Body of pancreas (tissue), 4 donors: ENCODE measurements at regions not wholly inside any gene's neighbourhood (a gene's known extent, or its start where the extent isn't known, plus 50 kb on each side); places are given as distances from the start of the nearest gene placed in this dataset.
"Not testable (repeated sequence)": the region's sequence is repeated elsewhere in the genome, so short reads cannot be mapped to it uniquely, and the experiment has no call there.

Experiments
- ATAC-seq: fragments of 150-250 bp; one replicate; pipeline ENCODE4 v1.9.1; 2016
- DNase-seq, 4 donors: peaks; one replicate each; pipeline ENCODE4 v3.0.0-alpha.2; 2019
- H3K27ac ChIP-seq, 4 donors: fragments of 200-600 bp; sonication (generic); 1 replicate in 3 of 4; 2 replicates in 1 of 4; pipeline versions ENCODE4 v1.5.1 to v1.6.1; 2016 to 2019; ENCODE audit warnings: mild to moderate bottlenecking in 1 of 4, mixed read lengths in 1 of 4, moderate library complexity in 1 of 4
- H3K27me3 ChIP-seq, 2 donors: fragments of 200-600 bp; sonication (generic); one replicate each; pipeline ENCODE4 v1.6.0; 2016; ENCODE audit warnings: mild to moderate bottlenecking in 1 of 2
- H3K36me3 ChIP-seq, 2 donors: fragments of 200-600 bp; sonication (generic); replicated peaks in 1 of 2; 2 replicates each; pipeline ENCODE4 v1.5.1; 2016; ENCODE audit warnings: low read depth in 2 of 2; ENCODE audit not compliant: insufficient read depth in 1 of 2
- H3K4me1 ChIP-seq: fragments of 200-600 bp; sonication (generic); one replicate; pipeline ENCODE4 v1.6.0; 2016
- H3K4me3 ChIP-seq, 2 donors: fragments of 200-600 bp; sonication (generic); 1 replicate in 1 of 2; 2 replicates in 1 of 2; pipeline ENCODE4 v1.5.1; 2016 to 2019
- H3K9me3 ChIP-seq, 3 donors: fragments of 200-600 bp; sonication (generic); 1 replicate in 2 of 3; 2 replicates in 1 of 3; pipeline ENCODE4 v1.5.1; 2016
- POLR2A ChIP-seq, 3 donors: fragments of 450-650 bp; IDR thresholded peaks; one replicate each; pipeline ENCODE4 v1.6.1; 2016; ENCODE audit warnings: antibody characterized with exemption in 3 of 3, mild to moderate bottlenecking in 2 of 3
- WGBS, 2 donors: methylation state at CpG; one replicate each; pipeline ENCODE4 v1.1.5; 2017; 5-methylcytosine and 5-hydroxymethylcytosine counted together
- intact Hi-C: fragments of 100-400 bp; cut with DNase I; formaldehyde crosslinking; loops from one replicate; pipeline ENCODE4 v1.15.1; 2023
- TF ChIP-seq, protein P1 (sequence below), 7 experiments: fragments of 450-650 bp in 4 of 7; fragments of 200-600 bp in 3 of 7; sonication (generic) in 3 of 7; IDR thresholded peaks; one replicate each; pipeline ENCODE4 v1.5.1; 2016 to 2019; ENCODE audit warnings: antibody characterized with exemption in 7 of 7

DNA sequence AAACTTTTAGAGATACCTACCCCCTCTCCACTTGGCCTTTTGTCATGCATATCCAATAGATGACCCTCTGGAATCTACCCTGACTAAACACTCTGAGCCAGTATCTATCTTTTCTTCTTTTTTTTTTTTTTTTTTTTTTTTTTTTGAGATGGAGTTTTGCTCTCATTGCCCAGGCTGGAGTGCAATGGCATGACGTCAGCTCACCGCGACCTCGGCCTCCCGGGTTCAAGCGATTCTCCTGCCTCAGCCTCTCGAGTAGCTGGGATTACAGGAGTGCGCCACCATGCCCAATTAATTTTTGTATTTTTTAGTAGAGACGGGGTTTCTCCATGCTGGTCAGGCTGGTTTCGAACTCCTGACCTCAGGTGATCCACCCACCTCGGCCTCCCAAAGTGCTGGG, 50.8 kb upstream of the GRIN2B start:
- H3K9me3 ChIP-seq, H3K27ac ChIP-seq, H3K4me1 ChIP-seq, H3K4me3 ChIP-seq, ATAC-seq, DNase-seq, H3K27me3 ChIP-seq, H3K36me3 ChIP-seq, intact Hi-C loops: not testable (repeated sequence)
- 70 to 71% methylated on average over 7 to 11 of the region's 11 CpGs for WGBS, 2 donors

DNA sequence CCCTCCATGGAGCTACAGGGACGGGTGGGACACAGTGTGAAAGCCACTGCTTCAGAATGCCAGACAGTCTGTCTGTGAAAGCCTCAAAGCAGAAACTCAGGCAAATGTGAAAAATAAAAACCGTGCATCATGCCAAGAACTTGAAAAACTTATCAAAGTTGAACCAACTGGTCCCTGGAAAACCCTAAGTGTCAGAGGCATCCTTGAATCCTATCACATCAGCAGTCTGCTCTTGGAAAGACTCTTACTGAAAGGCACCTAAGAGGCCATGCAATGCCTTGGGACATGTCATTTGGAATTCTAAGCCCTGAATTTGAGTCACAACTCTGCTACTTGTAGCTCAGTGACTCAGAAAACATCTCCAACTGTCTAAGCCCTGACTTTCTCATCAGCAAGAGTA, 62.4 kb upstream of the GRIN2B start:
- ATAC-seq, result no peak
- WGBS, 2 donors, result 18 to 29% methylated on average over 2 of the region's 2 CpGs
- Histone ChIP-seq H3K9me3 (no peaks in the 10 kb centered on the region), H3K27me3 (no peaks in the 10 kb centered on the region), H3K4me1 (no peaks in the 10 kb centered on the region), H3K27ac (no peak overlapping the region), H3K4me3 (no peak overlapping the region), H3K36me3 (no peaks in the 10 kb centered on the region)
- intact Hi-C loops, result no loop called here
- TF ChIP-seq POLR2A (IDR thresholded peaks at IDR 0.05), result no peak
- TF ChIP-seq, protein P1, sequence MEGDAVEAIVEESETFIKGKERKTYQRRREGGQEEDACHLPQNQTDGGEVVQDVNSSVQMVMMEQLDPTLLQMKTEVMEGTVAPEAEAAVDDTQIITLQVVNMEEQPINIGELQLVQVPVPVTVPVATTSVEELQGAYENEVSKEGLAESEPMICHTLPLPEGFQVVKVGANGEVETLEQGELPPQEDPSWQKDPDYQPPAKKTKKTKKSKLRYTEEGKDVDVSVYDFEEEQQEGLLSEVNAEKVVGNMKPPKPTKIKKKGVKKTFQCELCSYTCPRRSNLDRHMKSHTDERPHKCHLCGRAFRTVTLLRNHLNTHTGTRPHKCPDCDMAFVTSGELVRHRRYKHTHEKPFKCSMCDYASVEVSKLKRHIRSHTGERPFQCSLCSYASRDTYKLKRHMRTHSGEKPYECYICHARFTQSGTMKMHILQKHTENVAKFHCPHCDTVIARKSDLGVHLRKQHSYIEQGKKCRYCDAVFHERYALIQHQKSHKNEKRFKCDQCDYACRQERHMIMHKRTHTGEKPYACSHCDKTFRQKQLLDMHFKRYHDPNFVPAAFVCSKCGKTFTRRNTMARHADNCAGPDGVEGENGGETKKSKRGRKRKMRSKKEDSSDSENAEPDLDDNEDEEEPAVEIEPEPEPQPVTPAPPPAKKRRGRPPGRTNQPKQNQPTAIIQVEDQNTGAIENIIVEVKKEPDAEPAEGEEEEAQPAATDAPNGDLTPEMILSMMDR (IDR thresholded peaks at IDR 0.05), result no peak
- DNase-seq, result no peak

DNA sequence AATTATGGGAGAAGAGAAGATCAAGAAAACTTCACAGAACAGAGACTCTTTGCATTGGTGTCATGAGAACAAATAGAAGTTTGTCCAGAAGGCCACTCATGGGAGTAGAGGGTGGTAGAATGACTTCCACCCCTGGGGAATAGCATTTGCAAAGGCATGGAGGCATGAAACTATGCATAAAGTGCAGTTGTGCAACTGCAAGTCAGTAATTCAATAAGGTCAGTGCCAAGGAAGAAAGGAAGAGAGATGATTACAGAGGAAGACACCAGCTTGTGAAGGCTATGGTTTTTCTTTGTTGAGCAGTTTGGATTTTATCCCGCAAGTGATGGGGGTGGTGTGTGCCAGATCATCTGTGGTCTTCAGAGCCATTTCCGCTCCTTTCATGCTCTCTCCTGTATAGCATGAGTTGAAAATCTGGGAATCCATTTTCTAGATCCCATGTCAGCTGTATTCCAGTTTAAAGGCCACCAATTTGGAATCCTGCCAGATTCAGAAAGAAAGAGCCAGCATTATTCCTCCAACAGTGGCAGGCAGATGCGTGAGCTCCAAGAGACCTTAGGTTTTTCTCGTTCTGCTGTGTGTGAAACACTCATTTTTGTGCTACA, 67.6 kb upstream of the GRIN2B start:
- Histone ChIP-seq H3K27me3 (no peaks in the 10 kb centered on the region), H3K27ac (no peak overlapping the region), H3K36me3 (no peaks in the 10 kb centered on the region), H3K4me3 (no peak overlapping the region), H3K4me1 (no peaks in the 10 kb centered on the region), H3K9me3 (no peaks in the 10 kb centered on the region)
- 60 to 67% methylated on average over 4 of the region's 4 CpGs for WGBS, 2 donors
- intact Hi-C loops, result no loop called here
- TF ChIP-seq POLR2A (IDR thresholded peaks at IDR 0.05), result no peak
- TF ChIP-seq, protein P1 (IDR thresholded peaks at IDR 0.05), result no peak
- ATAC-seq (no peak), DNase-seq (no peak)

DNA sequence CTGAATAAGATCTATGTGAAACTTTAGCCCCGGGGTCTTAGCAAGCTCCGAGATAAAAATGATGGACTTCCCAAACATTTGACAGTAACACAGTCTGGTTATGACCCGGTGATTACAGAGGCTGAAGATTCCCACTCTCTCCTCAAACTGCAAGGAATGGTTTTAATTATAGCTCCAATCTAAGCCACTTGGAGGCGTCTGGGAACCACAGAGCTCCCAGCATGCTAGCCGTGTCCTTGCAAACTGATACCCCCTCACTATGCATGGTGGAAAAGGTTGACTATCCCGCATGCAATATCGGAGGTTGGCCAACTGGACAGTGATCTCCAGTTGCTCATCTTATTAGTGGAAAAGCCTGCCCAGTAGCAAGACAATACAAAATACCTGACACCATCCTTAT, 76.5 kb upstream of the GRIN2B start:
- DNase-seq, result no peak
- no peak overlapping the region for H3K4me3 ChIP-seq
- no peaks in the 10 kb centered on the region for H3K9me3 ChIP-seq
- intact Hi-C loops, result no loop called here
- TF ChIP-seq, protein P1 (IDR thresholded peaks at IDR 0.05), result no peak
- no peak for TF ChIP-seq POLR2A (IDR thresholded peaks at IDR 0.05)
- no peaks in the 10 kb centered on the region for H3K36me3 ChIP-seq
- no peak overlapping the region for H3K27ac ChIP-seq
- ATAC-seq, result no peak
- H3K4me1 ChIP-seq, result no peaks in the 10 kb centered on the region
- no peaks in the 10 kb centered on the region for H3K27me3 ChIP-seq
- WGBS, 2 donors, result 47 to 50% methylated on average over 7 of the region's 7 CpGs

DNA sequence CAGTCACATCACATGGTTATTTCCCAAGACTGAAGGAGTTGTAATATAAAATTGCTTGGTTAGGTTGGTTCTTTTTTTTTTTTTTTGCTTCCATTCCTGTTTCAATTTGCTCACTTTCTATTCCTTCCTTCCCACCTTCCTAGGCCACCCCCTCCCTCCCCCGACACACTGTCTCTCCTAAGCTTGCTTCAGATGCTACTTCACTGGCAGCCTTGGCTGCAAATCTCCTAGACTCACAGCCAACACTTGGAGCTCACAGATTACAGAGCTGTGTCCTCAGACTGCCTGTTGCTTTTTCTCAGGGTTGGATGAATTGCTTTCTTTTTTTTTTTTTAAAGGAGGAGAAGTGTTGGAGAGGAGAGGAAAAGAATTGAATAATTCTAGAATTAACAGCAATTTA, 77.3 kb upstream of the GRIN2B start:
- DNase-seq (no peak), ATAC-seq (no peak)
- WGBS, 2 donors, result 50 to 69% methylated on average over 1 of the region's 1 CpG
- Histone ChIP-seq H3K4me3 (no peak overlapping the region), H3K27me3 (no peaks in the 10 kb centered on the region), H3K9me3 (no peaks in the 10 kb centered on the region), H3K27ac (no peak overlapping the region), H3K4me1 (no peaks in the 10 kb centered on the region), H3K36me3 (no peaks in the 10 kb centered on the region)
- TF ChIP-seq POLR2A (IDR thresholded peaks at IDR 0.05), result no peak
- TF ChIP-seq, protein P1 (IDR thresholded peaks at IDR 0.05), result no peak
- intact Hi-C loops, result no loop called here
